ENCODE measurements at regions not wholly inside any gene's neighbourhood (a gene's known extent, or its start where the extent isn't known, plus 50 kb on each side); places are given as distances from the start of the nearest gene placed in this dataset.

DNA sequence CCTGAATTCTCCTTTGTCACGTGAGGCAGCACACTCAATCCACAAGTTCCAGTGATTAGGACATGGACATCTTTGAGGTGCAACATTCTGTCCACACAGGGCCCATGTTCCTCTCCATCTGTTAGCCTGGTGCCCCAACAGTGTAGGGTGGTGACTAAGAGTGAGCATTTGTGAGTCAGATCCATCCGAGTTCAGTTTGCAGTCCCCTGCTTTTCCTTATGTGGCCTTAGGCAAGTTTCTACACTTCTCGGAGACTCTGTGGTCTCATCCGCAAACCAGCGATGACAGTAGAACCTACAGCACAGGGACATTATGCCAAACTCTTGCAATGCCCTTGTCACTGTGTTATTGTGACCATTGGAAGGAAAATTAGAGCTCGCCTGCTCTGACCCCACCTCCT lies 178.7 kb upstream of the CDH4 start:
- no peaks in the 10 kb centered on the region for H3K4me1 Mint-ChIP-seq (ENCODE audit: low read depth)
- TF ChIP-seq, protein P1, sequence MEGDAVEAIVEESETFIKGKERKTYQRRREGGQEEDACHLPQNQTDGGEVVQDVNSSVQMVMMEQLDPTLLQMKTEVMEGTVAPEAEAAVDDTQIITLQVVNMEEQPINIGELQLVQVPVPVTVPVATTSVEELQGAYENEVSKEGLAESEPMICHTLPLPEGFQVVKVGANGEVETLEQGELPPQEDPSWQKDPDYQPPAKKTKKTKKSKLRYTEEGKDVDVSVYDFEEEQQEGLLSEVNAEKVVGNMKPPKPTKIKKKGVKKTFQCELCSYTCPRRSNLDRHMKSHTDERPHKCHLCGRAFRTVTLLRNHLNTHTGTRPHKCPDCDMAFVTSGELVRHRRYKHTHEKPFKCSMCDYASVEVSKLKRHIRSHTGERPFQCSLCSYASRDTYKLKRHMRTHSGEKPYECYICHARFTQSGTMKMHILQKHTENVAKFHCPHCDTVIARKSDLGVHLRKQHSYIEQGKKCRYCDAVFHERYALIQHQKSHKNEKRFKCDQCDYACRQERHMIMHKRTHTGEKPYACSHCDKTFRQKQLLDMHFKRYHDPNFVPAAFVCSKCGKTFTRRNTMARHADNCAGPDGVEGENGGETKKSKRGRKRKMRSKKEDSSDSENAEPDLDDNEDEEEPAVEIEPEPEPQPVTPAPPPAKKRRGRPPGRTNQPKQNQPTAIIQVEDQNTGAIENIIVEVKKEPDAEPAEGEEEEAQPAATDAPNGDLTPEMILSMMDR (IDR thresholded peaks at IDR 0.05), result no peak

DNA sequence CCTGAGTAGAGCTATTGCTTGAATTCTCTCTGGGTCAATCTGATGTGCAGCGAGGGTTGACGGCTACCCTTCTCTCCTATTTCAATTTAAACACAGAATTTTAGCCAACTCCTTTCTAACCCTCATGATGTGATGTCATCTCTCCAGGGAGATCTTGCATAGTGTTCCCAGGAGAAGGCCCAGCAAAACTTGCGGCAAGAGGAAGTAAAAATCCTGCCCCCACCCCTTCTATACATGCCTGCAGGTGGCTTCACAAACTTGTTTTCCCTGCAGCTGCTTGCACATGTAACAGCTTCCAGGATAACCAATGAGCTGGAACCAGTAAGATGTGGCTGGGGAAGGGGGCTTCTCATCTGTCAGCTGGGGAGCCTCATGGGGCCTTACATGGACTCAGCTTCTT lies 169.3 kb upstream of the CDH4 start:
- Mint-ChIP-seq H3K9me3 (ENCODE audit: low read depth) (peaks cover 11% of the 10 kb centered on the region), H3K4me3 (ENCODE audit: unreplicated experiment) (no peak overlapping the region), H3K36me3 (ENCODE audit: low read depth) (no peaks in the 10 kb centered on the region), H3K27ac (ENCODE audit: unreplicated experiment) (no peak overlapping the region), H3K27me3 (ENCODE audit: low read depth) (peaks cover 13% of the 10 kb centered on the region), H3K4me1 (ENCODE audit: low read depth) (no peaks in the 10 kb centered on the region)
- TF ChIP-seq, protein P1 (IDR thresholded peaks at IDR 0.05), result no peak
- DNase-seq (ENCODE audit: low spot score), result no peak

More for the DNA sequence above, 178.7 kb upstream of the CDH4 start:
- H3K4me3 Mint-ChIP-seq (ENCODE audit: unreplicated experiment), result no peak overlapping the region
- H3K9me3 Mint-ChIP-seq (ENCODE audit: low read depth), result no peaks in the 10 kb centered on the region
- DNase-seq (ENCODE audit: low spot score), result no peak
- H3K27ac Mint-ChIP-seq (ENCODE audit: unreplicated experiment), result no peak overlapping the region
- peaks cover 10% of the 10 kb centered on the region for H3K27me3 Mint-ChIP-seq (ENCODE audit: low read depth)
- H3K36me3 Mint-ChIP-seq (ENCODE audit: low read depth), result no peaks in the 10 kb centered on the region

DNA sequence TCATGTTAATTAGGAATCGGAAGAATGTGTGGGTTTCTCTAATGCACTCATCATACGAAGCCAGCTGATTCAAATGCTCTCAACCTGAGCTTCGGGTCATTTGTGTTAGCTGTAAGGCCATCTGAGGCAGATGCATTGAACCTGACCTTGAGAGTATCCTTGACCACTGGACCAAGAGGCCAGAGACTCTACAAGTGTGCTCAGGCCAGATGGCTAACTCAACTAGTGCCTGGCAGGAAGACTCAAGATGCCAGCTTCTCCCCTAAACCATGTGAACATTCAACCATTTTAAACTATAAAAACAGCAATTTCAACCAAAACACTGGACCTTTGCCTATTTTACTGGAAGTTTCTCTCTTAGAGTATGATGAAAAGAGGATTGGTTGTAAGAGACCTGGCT lies 168.6 kb upstream of the CDH4 start:
- no peak overlapping the region for H3K4me3 Mint-ChIP-seq (ENCODE audit: unreplicated experiment)
- DNase-seq (ENCODE audit: low spot score), result no peak
- H3K27ac Mint-ChIP-seq (ENCODE audit: unreplicated experiment), result no peak overlapping the region
- no peaks in the 10 kb centered on the region for H3K4me1 Mint-ChIP-seq (ENCODE audit: low read depth)
- peaks cover 11% of the 10 kb centered on the region for H3K9me3 Mint-ChIP-seq (ENCODE audit: low read depth)
- H3K36me3 Mint-ChIP-seq (ENCODE audit: low read depth), result no peaks in the 10 kb centered on the region
- H3K27me3 Mint-ChIP-seq (ENCODE audit: low read depth), result peaks cover 17% of the 10 kb centered on the region
- TF ChIP-seq, protein P1 (IDR thresholded peaks at IDR 0.05), result no peak

DNA sequence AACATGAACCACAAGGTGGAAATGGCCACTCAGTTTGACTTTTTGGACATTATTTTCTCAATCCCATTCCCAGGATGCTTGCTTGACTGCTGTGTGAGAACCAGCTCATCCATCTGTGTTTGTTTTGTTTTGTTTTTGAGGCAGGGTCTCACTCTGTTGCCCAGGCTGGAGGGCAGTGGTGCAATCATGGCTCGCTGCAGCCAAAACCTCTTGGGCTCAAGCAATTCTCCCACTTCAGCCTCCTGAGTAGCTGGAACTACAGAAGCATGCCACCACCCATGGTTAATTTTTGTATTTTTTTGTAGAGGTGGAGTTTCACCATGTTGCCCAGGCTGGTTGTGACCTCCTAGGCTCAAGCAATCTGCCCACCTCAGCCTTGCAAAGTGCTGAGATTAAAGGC lies 166.0 kb upstream of the CDH4 start:
- H3K36me3 Mint-ChIP-seq (ENCODE audit: low read depth), result no peaks in the 10 kb centered on the region

DNA sequence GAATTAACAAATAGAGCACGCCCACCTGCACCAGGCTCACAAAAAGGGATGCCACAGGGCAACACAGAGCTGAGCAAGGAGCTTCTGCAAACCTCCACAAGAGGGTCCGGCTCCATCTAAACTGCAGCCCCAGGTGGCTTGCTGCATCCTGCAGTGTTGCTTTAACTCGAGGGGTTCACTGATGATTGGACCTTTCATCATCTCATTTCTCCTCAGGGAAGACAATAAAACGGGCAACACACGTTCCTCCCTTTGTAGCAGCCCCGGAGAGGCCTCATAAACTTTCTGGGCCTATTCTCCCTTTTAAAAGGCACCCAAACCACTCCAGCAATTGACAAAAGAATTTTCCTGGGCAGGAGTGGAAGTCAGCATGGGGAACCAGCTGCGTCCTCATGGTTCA lies 161.5 kb upstream of the CDH4 start:
- no peak for DNase-seq (ENCODE audit: low spot score)
- Mint-ChIP-seq H3K9me3 (ENCODE audit: low read depth) (peaks cover 18% of the 10 kb centered on the region), H3K36me3 (ENCODE audit: low read depth) (peaks cover 2% of the 10 kb centered on the region), H3K4me3 (ENCODE audit: unreplicated experiment) (no peak overlapping the region), H3K4me1 (ENCODE audit: low read depth) (no peaks in the 10 kb centered on the region), H3K27me3 (ENCODE audit: low read depth) (peaks cover 12% of the 10 kb centered on the region), H3K27ac (ENCODE audit: unreplicated experiment) (no peak overlapping the region)
- TF ChIP-seq, protein P1 (IDR thresholded peaks at IDR 0.05), result no peak

More for the DNA sequence above, 166.0 kb upstream of the CDH4 start:
- DNase-seq (ENCODE audit: low spot score), result no peak
- TF ChIP-seq, protein P1 (IDR thresholded peaks at IDR 0.05), result no peak
- Mint-ChIP-seq H3K9me3 (ENCODE audit: low read depth) (peaks cover 7% of the 10 kb centered on the region), H3K27me3 (ENCODE audit: low read depth) (peaks cover 13% of the 10 kb centered on the region), H3K4me3 (ENCODE audit: unreplicated experiment) (no peak overlapping the region), H3K27ac (ENCODE audit: unreplicated experiment) (no peak overlapping the region), H3K4me1 (ENCODE audit: low read depth) (no peaks in the 10 kb centered on the region)
